Chondrocyte (in vitro differentiated cells): ENCODE measurements at regions not wholly inside any gene's neighbourhood (a gene's known extent, or its start where the extent isn't known, plus 50 kb on each side); places are given as distances from the start of the nearest gene placed in this dataset.
A peak's percentile ranks its signal among the peaks of the same experiment; 100 is the strongest.

ENCODE experiments used
- DNase-seq: peaks from one replicate; pipeline ENCODE4 v3.0.0; 2021; ENCODE audit warnings: mixed read lengths, low spot score
- H3K27ac Mint-ChIP-seq: one replicate; pipeline ENCODE4 v1.8.0; 2021; ENCODE audit warnings: mild to moderate bottlenecking, moderate library complexity, mixed read lengths; ENCODE audit not compliant: unreplicated experiment
- H3K27me3 Mint-ChIP-seq: 2 replicates; pipeline ENCODE4 v1.8.0; 2021; ENCODE audit warnings: low read depth, mixed read lengths
- H3K36me3 Mint-ChIP-seq: 2 replicates; pipeline ENCODE4 v1.8.0; 2021; ENCODE audit warnings: low read depth, mixed read lengths
- H3K4me1 Mint-ChIP-seq: 2 replicates; pipeline ENCODE4 v1.8.0; 2021; ENCODE audit warnings: low read depth, mild to moderate bottlenecking, mixed read lengths
- H3K4me3 Mint-ChIP-seq: one replicate; pipeline ENCODE4 v1.8.0; 2021; ENCODE audit warnings: mild to moderate bottlenecking, moderate library complexity, mixed read lengths; ENCODE audit not compliant: unreplicated experiment
- H3K9me3 Mint-ChIP-seq: 2 replicates; pipeline ENCODE4 v1.8.0; 2021; ENCODE audit warnings: low read depth, mixed read lengths
- TF ChIP-seq, protein P1 (sequence below): fragments of 200-600 bp; sonication (generic); IDR thresholded peaks from 2 replicates; pipeline ENCODE4 v1.5.0; 2021; ENCODE audit warnings: antibody characterized with exemption, mild to moderate bottlenecking, moderate library complexity

DNA sequence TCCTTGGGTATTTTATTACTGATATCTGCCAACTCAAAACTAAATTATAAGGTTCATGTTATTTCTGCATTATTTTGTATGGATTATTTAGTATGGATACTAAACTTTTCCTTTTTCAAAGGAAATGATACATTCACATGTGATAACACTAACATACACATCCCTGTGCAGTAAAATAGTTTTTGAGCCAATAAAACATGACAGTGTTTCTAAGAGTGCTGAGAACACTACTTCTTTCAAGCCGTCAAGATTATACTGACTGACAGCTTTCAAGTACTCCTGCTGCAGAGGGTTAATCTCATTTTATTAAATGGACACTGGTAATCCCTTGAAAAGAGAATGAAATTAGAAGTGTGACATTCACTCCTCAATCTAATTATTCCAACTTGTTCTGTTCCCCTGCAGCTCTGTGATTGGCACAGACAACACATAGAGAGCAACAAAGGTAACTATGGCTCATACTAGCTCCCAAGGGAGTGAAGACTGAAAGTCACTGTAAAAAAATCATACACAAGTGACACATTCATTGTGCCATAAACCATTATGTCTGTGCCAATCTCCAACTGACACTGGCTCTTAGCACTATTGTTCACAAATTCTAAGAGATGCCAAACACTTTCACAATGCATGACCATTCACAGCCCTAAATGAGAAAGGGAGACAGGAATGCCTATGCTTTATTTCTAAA lies 468.6 kb downstream of the SHQ1 start:
- peaks cover 75% of the 10 kb centered on the region for H3K4me1 Mint-ChIP-seq
- H3K27me3 Mint-ChIP-seq: no peaks in the 10 kb centered on the region
- H3K4me3 Mint-ChIP-seq: no peak overlapping the region
- TF ChIP-seq, protein P1, sequence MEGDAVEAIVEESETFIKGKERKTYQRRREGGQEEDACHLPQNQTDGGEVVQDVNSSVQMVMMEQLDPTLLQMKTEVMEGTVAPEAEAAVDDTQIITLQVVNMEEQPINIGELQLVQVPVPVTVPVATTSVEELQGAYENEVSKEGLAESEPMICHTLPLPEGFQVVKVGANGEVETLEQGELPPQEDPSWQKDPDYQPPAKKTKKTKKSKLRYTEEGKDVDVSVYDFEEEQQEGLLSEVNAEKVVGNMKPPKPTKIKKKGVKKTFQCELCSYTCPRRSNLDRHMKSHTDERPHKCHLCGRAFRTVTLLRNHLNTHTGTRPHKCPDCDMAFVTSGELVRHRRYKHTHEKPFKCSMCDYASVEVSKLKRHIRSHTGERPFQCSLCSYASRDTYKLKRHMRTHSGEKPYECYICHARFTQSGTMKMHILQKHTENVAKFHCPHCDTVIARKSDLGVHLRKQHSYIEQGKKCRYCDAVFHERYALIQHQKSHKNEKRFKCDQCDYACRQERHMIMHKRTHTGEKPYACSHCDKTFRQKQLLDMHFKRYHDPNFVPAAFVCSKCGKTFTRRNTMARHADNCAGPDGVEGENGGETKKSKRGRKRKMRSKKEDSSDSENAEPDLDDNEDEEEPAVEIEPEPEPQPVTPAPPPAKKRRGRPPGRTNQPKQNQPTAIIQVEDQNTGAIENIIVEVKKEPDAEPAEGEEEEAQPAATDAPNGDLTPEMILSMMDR: no peak
- H3K36me3 Mint-ChIP-seq: peaks cover 7% of the 10 kb centered on the region
- H3K27ac Mint-ChIP-seq: peak overlapping the region; percentile 52
- no peak for DNase-seq
- H3K9me3 Mint-ChIP-seq: no peaks in the 10 kb centered on the region

DNA sequence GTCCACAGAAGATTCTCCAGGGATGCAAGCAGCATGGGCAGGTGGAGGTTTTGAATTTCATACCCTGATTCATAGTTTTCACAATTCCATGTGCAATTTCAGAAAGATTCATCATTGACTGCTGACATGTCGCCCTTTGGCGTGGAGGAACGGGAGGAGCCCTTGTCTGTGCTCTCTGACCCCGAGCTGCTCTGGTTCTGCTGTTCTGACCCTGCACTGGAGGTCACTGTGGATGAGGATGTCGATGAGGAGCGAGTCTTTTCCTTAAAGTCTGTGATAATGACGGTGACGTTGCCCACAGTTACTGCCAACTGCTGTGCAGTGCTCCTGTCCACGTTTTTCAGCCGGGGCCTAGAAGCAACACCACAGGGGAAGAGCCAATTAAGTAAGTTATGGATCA lies 470.0 kb downstream of the SHQ1 start:
- Mint-ChIP-seq H3K4me3 (no peak overlapping the region), H3K27ac (no peak overlapping the region), H3K4me1 (peaks cover 64% of the 10 kb centered on the region), H3K27me3 (no peaks in the 10 kb centered on the region), H3K9me3 (no peaks in the 10 kb centered on the region), H3K36me3 (peaks cover 12% of the 10 kb centered on the region)
- TF ChIP-seq, protein P1: no peak
- DNase-seq: no peak

DNA sequence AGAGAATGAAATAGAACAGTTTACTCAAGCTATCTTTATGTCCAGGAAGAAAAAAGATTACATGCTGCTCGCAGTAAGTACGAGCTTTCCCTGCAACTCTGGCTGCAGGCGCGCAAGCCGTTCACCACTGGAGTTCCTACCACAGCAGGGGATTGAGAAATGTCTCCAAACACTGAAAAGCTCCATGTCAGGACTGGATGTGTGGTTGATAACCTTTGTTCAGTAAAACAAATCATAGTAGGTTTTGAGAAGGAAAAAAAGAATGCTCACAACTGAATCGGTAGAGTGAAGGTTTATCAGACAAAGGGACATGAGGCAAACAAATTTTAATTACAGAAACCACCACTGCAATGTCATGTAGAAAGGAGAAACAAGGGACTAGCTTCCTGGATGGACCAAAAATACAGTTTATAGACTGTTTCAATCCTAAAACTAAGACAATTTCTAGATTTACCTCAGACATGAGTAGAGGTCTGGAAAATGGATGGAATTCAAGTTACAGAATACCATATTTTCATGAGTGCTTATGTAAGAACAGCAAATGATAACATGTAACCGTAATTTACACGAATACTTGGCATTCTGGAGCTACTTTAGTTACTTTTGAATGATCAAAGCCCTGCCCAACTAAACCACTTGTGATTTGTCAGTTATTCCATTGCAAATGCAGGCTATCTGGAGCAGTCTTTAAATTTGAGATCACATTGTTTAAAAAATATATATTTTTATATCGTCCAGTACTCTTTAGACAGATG lies 471.1 kb downstream of the SHQ1 start:
- Mint-ChIP-seq H3K36me3 (peaks cover 13% of the 10 kb centered on the region), H3K27me3 (no peaks in the 10 kb centered on the region), H3K9me3 (no peaks in the 10 kb centered on the region), H3K27ac (peak overlapping the region; percentile 52), H3K4me3 (no peak overlapping the region), H3K4me1 (peaks cover 61% of the 10 kb centered on the region)
- TF ChIP-seq, protein P1: no peak
- DNase-seq: no peak

DNA sequence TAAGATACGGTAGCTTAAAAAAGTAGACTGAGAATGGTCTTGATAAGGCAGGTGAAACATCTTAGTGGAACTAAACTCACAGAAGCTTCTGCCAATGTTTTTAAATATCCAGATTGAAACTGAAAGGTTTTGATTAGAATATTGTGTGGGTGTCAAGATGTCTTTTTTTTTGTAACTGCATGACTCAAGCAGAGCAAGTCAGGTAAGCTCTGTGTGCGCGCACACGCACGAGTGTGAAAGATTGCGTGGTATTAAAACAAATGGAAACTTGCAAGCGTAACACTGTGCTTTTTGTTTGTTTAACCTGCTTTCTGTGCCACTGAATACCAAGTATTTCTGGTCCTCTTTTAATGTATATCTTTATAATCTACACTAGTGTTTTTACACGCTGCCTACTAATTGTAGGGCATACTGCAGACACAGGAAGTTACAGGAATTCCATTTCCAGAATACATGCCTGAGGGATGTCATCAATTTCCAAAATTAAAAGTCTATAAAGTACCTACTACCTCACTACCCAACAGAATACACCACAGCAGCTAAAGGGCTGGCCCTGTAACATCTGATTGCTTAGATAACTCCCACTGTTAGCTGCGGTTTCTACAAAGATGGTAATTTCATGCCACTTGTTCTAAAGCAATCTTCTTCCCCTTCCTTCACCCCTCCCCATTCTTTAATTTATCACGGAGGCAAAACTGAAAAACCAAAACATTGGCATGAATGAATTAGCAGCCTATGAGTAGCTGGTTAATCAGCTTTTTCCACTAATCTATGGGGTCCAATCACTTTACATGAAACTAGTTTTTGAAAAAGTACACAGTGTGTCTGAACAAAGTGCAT lies 472.8 kb downstream of the SHQ1 start:
- Mint-ChIP-seq H3K4me1 (peaks cover 47% of the 10 kb centered on the region), H3K27me3 (no peaks in the 10 kb centered on the region), H3K9me3 (no peaks in the 10 kb centered on the region), H3K36me3 (peaks cover 13% of the 10 kb centered on the region), H3K4me3 (no peak overlapping the region), H3K27ac (no peak overlapping the region)
- no peak for DNase-seq
- TF ChIP-seq, protein P1: no peak

DNA sequence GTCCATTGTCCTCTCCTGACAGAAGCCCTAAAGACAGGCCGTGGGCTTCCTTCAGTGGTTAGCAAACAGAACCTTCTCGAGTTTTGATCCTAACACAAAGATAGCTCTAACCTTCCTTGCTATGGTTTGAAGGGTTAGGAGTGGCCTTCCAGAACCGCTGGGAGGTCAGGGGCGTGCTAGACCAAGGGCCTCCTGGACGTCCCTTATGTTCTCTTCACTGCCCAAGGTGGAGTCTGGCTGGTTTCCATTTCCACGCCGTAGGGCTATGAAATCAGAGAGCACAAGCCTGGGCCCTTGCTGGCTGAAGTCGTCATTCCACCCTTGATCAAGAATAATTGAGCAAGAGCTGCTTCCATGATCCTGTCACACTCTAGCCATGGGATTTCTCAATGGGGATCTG lies 475.1 kb downstream of the SHQ1 start:
- TF ChIP-seq, protein P1: no peak
- H3K36me3 Mint-ChIP-seq: peaks cover 7% of the 10 kb centered on the region
- H3K27me3 Mint-ChIP-seq: no peaks in the 10 kb centered on the region
- H3K4me3 Mint-ChIP-seq: no peak overlapping the region
- DNase-seq: no peak
- H3K27ac Mint-ChIP-seq: no peak overlapping the region
- H3K9me3 Mint-ChIP-seq: no peaks in the 10 kb centered on the region
- H3K4me1 Mint-ChIP-seq: peaks cover 24% of the 10 kb centered on the region
